ENCODE measurements at regions not wholly inside any gene's neighbourhood (a gene's known extent, or its start where the extent isn't known, plus 50 kb on each side); places are given as distances from the start of the nearest gene placed in this dataset.

DNA sequence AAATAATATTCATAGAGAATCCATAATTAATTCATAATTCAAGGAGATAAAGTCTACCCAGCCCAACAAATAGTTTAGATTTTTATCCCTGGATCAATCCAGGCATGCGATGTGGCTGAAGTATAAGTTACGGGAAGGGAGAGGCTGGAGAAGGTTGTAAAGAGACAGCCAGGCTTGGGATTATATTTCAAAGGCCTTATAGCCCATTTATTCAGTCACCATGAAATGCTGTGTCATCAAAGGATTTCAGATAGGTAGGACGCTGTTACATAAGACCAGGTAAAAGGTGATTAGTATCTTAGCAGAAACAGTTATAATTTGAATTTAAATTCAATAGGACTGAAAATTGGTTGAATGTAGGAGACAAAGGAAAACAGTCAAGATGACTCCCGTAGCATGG is 73.0 kb upstream of the NFKB1 start:
- no peak overlapping the region for H3K4me3 ChIP-seq (ENCODE audit: control insufficient read depth, low read depth, low read length)
- no peak for DNase-seq (ENCODE audit: low read depth)
- TF ChIP-seq, protein P1, sequence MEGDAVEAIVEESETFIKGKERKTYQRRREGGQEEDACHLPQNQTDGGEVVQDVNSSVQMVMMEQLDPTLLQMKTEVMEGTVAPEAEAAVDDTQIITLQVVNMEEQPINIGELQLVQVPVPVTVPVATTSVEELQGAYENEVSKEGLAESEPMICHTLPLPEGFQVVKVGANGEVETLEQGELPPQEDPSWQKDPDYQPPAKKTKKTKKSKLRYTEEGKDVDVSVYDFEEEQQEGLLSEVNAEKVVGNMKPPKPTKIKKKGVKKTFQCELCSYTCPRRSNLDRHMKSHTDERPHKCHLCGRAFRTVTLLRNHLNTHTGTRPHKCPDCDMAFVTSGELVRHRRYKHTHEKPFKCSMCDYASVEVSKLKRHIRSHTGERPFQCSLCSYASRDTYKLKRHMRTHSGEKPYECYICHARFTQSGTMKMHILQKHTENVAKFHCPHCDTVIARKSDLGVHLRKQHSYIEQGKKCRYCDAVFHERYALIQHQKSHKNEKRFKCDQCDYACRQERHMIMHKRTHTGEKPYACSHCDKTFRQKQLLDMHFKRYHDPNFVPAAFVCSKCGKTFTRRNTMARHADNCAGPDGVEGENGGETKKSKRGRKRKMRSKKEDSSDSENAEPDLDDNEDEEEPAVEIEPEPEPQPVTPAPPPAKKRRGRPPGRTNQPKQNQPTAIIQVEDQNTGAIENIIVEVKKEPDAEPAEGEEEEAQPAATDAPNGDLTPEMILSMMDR (IDR thresholded peaks at IDR 0.05; ENCODE audit: control insufficient read depth, insufficient read depth, low read depth, low read length, missing control alignments): no peak

DNA sequence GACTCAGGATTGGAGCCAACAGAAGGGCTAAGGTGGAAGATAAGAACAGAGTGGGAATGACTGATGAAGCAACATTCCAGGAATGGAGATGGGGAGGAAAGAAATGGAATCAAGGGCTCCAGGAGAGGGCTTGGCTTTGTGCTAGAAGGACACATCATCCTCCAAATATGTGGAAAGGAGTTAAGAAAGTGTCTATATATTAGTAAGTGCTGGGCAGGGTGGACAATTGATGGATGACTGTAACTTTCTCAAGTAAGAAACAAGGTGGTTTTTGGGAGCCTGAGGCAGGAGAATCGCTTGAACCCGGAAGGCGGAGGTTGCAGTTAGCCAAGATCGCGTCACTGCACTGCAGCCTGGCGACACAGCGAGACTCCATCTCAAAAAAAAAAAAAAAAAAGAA is 71.6 kb upstream of the NFKB1 start:
- TF ChIP-seq, protein P1 (IDR thresholded peaks at IDR 0.05; ENCODE audit: control insufficient read depth, insufficient read depth, low read depth, low read length, missing control alignments): no peak
- peak; percentile 57 for DNase-seq (ENCODE audit: low read depth)
- peak overlapping the region; percentile 3 for H3K4me3 ChIP-seq (ENCODE audit: control insufficient read depth, low read depth, low read length)

DNA sequence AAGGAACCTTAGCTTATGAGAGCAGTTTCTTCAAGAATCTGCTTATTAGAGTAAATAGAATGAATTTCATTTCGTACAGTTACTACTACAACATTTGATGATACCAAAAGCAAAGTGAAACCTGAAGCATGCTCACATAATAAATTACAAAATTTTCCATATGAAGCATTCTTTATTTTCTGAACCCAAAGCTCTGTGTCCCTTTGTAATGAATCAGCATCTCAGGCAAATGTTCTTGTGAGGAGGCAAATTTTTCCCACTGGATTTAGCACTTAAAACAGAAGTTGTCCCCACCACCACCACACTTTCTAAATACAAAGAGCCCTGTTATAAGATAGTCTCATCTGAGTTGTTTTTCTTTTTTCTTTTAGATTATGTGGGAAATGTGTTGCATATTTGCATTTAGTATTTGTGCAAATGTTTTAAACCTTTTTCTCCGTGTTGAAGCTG is 70.7 kb upstream of the NFKB1 start:
- DNase-seq (ENCODE audit: low read depth): no peak
- TF ChIP-seq, protein P1 (IDR thresholded peaks at IDR 0.05; ENCODE audit: control insufficient read depth, insufficient read depth, low read depth, low read length, missing control alignments): no peak
- H3K4me3 ChIP-seq (ENCODE audit: control insufficient read depth, low read depth, low read length): peak overlapping the region; percentile 45

DNA sequence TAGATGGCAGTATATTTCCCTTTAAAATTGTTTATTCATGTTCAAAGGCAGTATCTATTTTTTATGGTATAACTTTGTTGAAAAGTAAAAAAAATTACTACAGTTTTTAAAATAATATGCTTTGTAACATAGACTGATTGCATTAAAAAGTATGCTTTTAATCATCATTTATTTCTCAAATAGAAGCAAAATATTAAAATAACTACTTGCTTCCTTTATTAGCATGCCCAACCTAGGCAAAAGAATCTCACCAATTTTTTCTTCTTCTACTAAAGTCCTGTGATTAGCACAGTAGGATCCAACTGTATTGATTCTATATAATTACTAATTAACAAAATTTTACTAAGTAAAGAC is 69.6 kb upstream of the NFKB1 start:
- no peak for DNase-seq (ENCODE audit: low read depth)
- peak overlapping the region; percentile 45; the same call in 1 of the 2 replicates for H3K4me3 ChIP-seq (ENCODE audit: control insufficient read depth, low read depth, low read length)
- TF ChIP-seq, protein P1 (IDR thresholded peaks at IDR 0.05; ENCODE audit: control insufficient read depth, insufficient read depth, low read depth, low read length, missing control alignments): no peak

DNA sequence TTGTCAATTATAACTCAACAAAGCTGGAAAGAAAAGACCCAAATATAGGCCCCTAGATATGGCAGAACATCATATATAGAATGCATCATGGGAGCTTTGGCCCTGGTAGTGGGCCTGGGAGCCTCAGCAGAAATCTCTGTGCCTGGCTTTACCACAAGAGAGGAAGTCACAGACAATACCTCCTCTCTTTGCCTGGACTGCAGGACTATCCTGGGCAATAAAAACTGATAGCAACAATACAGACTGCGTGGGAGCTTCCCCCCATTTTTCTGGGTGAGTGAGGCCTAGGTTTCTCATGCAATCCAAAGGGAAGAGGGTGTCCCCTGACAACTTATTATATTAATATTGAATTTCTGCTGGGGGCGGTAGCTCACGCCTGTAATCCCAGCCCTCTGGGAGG is 64.0 kb upstream of the NFKB1 start:
- H3K4me3 ChIP-seq (ENCODE audit: control insufficient read depth, low read depth, low read length): no peak overlapping the region
- TF ChIP-seq, protein P1 (IDR thresholded peaks at IDR 0.05; ENCODE audit: control insufficient read depth, insufficient read depth, low read depth, low read length, missing control alignments): no peak
- DNase-seq (ENCODE audit: low read depth): no peak

DNA sequence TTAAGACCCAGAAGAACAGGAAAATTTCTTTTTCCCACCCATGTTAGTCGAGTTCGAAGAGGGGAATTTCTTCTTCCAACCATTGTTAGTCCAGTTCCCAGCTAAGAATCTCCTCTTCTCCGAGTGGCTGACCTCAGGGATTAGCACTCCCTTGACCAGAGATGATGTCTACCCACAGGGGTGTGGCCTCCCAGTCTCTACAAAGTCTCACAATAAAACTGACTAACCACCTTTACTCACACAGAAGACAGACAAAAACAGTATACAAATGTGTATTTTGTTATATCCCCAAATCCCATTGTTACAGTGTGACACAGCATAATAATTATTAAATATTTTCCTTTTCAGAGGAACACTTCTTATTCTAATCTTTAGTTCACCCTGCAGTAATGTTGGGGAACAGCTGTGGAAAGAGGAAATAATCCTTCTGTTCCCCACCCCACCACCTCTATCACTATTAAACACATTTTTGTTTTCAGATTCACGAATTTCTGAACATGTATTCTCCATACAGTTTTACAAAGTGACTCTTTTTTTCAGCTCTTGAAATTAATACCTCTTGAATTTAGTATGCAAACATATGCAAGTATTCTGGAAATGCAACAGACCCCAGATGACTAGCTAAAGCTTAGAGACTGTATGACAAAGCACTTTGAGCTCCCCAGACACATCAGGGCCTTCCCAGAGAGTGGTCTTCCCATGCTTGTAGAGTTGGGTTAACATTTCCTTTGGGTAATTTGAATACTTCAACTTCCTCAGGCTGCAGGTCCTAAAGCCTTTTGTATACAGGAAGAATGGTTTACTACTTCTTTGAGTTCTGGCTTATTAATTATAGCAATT is 62.5 kb upstream of the NFKB1 start:
- TF ChIP-seq, protein P1 (IDR thresholded peaks at IDR 0.05; ENCODE audit: control insufficient read depth, insufficient read depth, low read depth, low read length, missing control alignments): no peak
- H3K4me3 ChIP-seq (ENCODE audit: control insufficient read depth, low read depth, low read length): no peak overlapping the region
- no peak for DNase-seq (ENCODE audit: low read depth)

Measured in AG09309 (cell line).